Hepatocyte (in vitro differentiated cells): ENCODE measurements at regions not wholly inside any gene's neighbourhood (a gene's known extent, or its start where the extent isn't known, plus 50 kb on each side); places are given as distances from the start of the nearest gene placed in this dataset.

ENCODE experiments used
- DNase-seq: peaks from one replicate; pipeline ENCODE4 v3.0.0-alpha.2; 2016; ENCODE audit warnings: low spot score
- H2AFZ ChIP-seq: fragments of 200-600 bp; sonication (generic); 2 replicates; pipeline ENCODE4 v1.6.0; 2016; ENCODE audit warnings: antibody characterized with exemption, mild to moderate bottlenecking
- H3K27ac ChIP-seq: fragments of 200-600 bp; sonication (generic); 2 replicates; pipeline ENCODE4 v1.5.1; 2016; ENCODE audit warnings: mild to moderate bottlenecking
- H3K27me3 ChIP-seq: fragments of 200-600 bp; sonication (generic); 2 replicates; pipeline ENCODE4 v1.6.1; 2016
- H3K36me3 ChIP-seq: fragments of 200-600 bp; sonication (generic); replicated peaks from 2 replicates; pipeline ENCODE4 v1.5.1; 2016; ENCODE audit warnings: low read depth; ENCODE audit not compliant: insufficient read depth
- H3K4me1 ChIP-seq: fragments of 200-600 bp; sonication (generic); 2 replicates; pipeline ENCODE4 v1.5.1; 2016; ENCODE audit warnings: mild to moderate bottlenecking, moderate library complexity; ENCODE audit not compliant: insufficient read depth
- H3K4me2 ChIP-seq: fragments of 200-600 bp; sonication (generic); 2 replicates; pipeline ENCODE4 v1.6.0; 2016
- H3K4me3 ChIP-seq: fragments of 200-600 bp; sonication (generic); 2 replicates; pipeline ENCODE4 v1.5.1; 2016; ENCODE audit warnings: mild to moderate bottlenecking
- H3K79me2 ChIP-seq: fragments of 200-600 bp; sonication (generic); 2 replicates; pipeline ENCODE4 v1.6.0; 2017; ENCODE audit warnings: mild to moderate bottlenecking
- H3K9me2 ChIP-seq: fragments of 200-600 bp; sonication (generic); replicated peaks from 2 replicates; pipeline ENCODE4 v1.6.0; 2017; ENCODE audit warnings: mild to moderate bottlenecking; ENCODE audit not compliant: insufficient read depth
- H3K9me3 ChIP-seq: fragments of 200-600 bp; sonication (generic); 2 replicates; pipeline ENCODE4 v1.5.1; 2016; ENCODE audit warnings: low read depth, mild to moderate bottlenecking
- H4K20me1 ChIP-seq: fragments of 200-600 bp; sonication (generic); 2 replicates; pipeline ENCODE4 v1.6.0; 2016; ENCODE audit warnings: mild to moderate bottlenecking; ENCODE audit not compliant: insufficient read depth, poor library complexity, severe bottlenecking
- EZH2 ChIP-seq: fragments of 200-600 bp; sonication (generic); IDR thresholded peaks from 2 replicates; pipeline ENCODE4 v1.6.1; 2016; ENCODE audit warnings: antibody characterized with exemption, mild to moderate bottlenecking, borderline replicate concordance
- EZH2phosphoT487 ChIP-seq: fragments of 200-600 bp; sonication (generic); IDR thresholded peaks from one replicate; pipeline ENCODE4 v1.6.1; 2018; ENCODE audit warnings: antibody characterized with exemption, mild to moderate bottlenecking, low read depth, moderate library complexity; ENCODE audit not compliant: unreplicated experiment, severe bottlenecking
- WGBS: methylation state at CpG from one replicate; pipeline ENCODE4 v1.1.6; 2016; ENCODE audit warnings: low lambda C conversion rate; ENCODE audit errors: missing lambda C conversion rate; 5-methylcytosine and 5-hydroxymethylcytosine counted together
- TF ChIP-seq, protein P1 (sequence below): fragments of 200-600 bp; sonication (generic); IDR thresholded peaks from 2 replicates; pipeline ENCODE4 v1.5.1; 2016; ENCODE audit warnings: antibody characterized with exemption, mild to moderate bottlenecking; ENCODE audit not compliant: poor library complexity

- no peak overlapping the region for H3K4me3 ChIP-seq
- no peaks in the 10 kb centered on the region for H4K20me1 ChIP-seq
- no peaks in the 10 kb centered on the region for H3K9me2 ChIP-seq
- TF ChIP-seq EZH2phosphoT487 (no peak), EZH2 (no peak)
- TF ChIP-seq, protein P1, sequence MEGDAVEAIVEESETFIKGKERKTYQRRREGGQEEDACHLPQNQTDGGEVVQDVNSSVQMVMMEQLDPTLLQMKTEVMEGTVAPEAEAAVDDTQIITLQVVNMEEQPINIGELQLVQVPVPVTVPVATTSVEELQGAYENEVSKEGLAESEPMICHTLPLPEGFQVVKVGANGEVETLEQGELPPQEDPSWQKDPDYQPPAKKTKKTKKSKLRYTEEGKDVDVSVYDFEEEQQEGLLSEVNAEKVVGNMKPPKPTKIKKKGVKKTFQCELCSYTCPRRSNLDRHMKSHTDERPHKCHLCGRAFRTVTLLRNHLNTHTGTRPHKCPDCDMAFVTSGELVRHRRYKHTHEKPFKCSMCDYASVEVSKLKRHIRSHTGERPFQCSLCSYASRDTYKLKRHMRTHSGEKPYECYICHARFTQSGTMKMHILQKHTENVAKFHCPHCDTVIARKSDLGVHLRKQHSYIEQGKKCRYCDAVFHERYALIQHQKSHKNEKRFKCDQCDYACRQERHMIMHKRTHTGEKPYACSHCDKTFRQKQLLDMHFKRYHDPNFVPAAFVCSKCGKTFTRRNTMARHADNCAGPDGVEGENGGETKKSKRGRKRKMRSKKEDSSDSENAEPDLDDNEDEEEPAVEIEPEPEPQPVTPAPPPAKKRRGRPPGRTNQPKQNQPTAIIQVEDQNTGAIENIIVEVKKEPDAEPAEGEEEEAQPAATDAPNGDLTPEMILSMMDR = no peak
- DNase-seq = no peak
- no peaks in the 10 kb centered on the region for H3K9me3 ChIP-seq
- no peak overlapping the region for H3K27ac ChIP-seq
- no peaks in the 10 kb centered on the region for H3K79me2 ChIP-seq
- WGBS = 81% methylated on average over 1 of the region's 1 CpG
- H3K4me2 ChIP-seq = no peak overlapping the region
- no peak overlapping the region for H2AFZ ChIP-seq
- H3K4me1 ChIP-seq = no peaks in the 10 kb centered on the region
- H3K27me3 ChIP-seq = no peaks in the 10 kb centered on the region
- H3K36me3 ChIP-seq = no peaks in the 10 kb centered on the region
Measured at GRCh38 chr2:155456222-155456621, 757.7 kb downstream of the KCNJ3 start.

DNA sequence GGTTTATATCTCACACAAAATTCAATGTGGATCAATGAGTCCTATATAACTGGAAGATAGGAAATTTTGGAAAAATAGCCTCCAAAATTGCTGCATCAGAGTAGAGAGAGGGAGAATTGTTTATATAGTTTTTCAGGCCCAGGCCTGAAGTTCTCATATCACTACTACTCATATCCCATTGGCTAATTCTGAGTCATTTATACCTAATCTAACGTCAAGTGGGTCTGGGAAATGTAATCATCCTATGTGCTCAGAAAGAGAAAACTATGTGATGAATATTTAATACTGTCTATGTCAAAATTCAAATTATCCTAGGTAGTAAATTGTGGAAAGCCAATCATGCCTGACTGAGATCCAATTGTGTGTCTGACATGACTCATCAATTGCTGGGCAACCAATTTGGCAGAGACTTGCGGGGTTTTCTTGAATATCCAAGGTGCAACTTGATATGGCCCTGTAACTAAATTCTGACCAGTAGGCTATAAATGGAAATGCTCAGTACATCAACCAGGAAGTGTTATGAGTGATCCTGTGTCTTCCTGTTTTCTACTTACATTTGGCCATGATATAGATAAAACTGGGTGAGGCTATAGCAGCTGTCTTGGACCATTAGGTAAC, 744.4 kb downstream of the KCNJ3 start:
- TF ChIP-seq, protein P1 = no peak
- TF ChIP-seq EZH2phosphoT487 = no peak
- TF ChIP-seq EZH2 = no peak
- no peak for DNase-seq
- Histone ChIP-seq H3K4me3 (no peak overlapping the region), H3K79me2 (no peaks in the 10 kb centered on the region), H3K9me3 (no peaks in the 10 kb centered on the region), H4K20me1 (no peaks in the 10 kb centered on the region), H3K9me2 (no peaks in the 10 kb centered on the region), H3K27me3 (no peaks in the 10 kb centered on the region), H3K4me1 (no peaks in the 10 kb centered on the region), H3K4me2 (no peak overlapping the region), H3K27ac (no peak overlapping the region), H3K36me3 (no peaks in the 10 kb centered on the region), H2AFZ (no peak overlapping the region)
- WGBS = 83% methylated on average over 2 of the region's 2 CpGs

DNA sequence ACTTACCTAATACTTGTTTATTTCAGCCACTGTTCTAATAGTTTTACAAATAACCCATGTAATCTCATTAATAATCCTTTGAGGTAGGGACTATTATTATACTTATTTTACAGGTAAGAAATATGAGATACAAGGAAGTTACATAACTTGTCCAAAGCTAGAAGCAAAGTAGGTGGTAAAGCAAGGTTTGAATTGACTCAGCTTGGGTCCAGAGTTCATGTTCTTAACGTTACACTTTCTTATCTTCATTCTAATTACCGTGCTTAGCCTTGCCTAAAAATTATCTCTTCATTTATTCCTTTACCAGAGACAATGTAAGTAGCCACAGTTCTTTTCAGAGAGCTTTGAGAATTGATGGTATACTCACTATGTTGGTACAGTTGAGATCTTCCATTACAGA, 743.6 kb downstream of the KCNJ3 start:
- no peaks in the 10 kb centered on the region for H3K4me1 ChIP-seq
- no peak for TF ChIP-seq EZH2phosphoT487
- TF ChIP-seq, protein P1 = no peak
- no peak for TF ChIP-seq EZH2
- H3K79me2 ChIP-seq = no peaks in the 10 kb centered on the region
- no peaks in the 10 kb centered on the region for H4K20me1 ChIP-seq
- peak; percentile 12 for DNase-seq
- H3K36me3 ChIP-seq = no peaks in the 10 kb centered on the region
- no peaks in the 10 kb centered on the region for H3K9me3 ChIP-seq
- H3K27ac ChIP-seq = no peak overlapping the region
- whole genome bisulfite sequencing = 44% methylated on average over 2 of the region's 2 CpGs
- H2AFZ ChIP-seq = no peak overlapping the region
- H3K27me3 ChIP-seq = no peaks in the 10 kb centered on the region
- H3K9me2 ChIP-seq = no peaks in the 10 kb centered on the region
- no peak overlapping the region for H3K4me3 ChIP-seq
- no peak overlapping the region for H3K4me2 ChIP-seq

GRCh38 chr2:155431004-155431507, 732.6 kb downstream of the KCNJ3 start:
- H3K4me2 ChIP-seq = no peak overlapping the region
- no peaks in the 10 kb centered on the region for H4K20me1 ChIP-seq
- TF ChIP-seq EZH2 = no peak
- H3K9me3 ChIP-seq = no peaks in the 10 kb centered on the region
- no peaks in the 10 kb centered on the region for H3K79me2 ChIP-seq
- no peaks in the 10 kb centered on the region for H3K27me3 ChIP-seq
- no peak for DNase-seq
- H2AFZ ChIP-seq = no peak overlapping the region
- no peaks in the 10 kb centered on the region for H3K4me1 ChIP-seq
- H3K27ac ChIP-seq = no peak overlapping the region
- whole genome bisulfite sequencing = 90% methylated on average over 9 of the region's 9 CpGs
- no peaks in the 10 kb centered on the region for H3K9me2 ChIP-seq
- H3K36me3 ChIP-seq = no peaks in the 10 kb centered on the region
- no peak overlapping the region for H3K4me3 ChIP-seq
